Gastrocnemius medialis (tissue), 4 donors: ENCODE measurements at regions not wholly inside any gene's neighbourhood (a gene's known extent, or its start where the extent isn't known, plus 50 kb on each side); places are given as distances from the start of the nearest gene placed in this dataset.

Experiments used
- ATAC-seq, 2 donors: fragments of 150-250 bp; one replicate each; pipeline ENCODE4 v1.9.1; 2016
- DNase-seq, 2 donors: peaks; one replicate each; pipeline ENCODE4 v3.0.0-alpha.2; 2019
- H3K27ac ChIP-seq, 4 donors: fragments of 200-600 bp; sonication (generic); 1 replicate in 1 of 4; 2 replicates in 3 of 4; pipeline ENCODE4 v1.5.1; 2016 to 2018; ENCODE audit warnings: mild to moderate bottlenecking in 2 of 4, moderate library complexity in 1 of 4
- H3K27me3 ChIP-seq, 3 donors: fragments of 200-600 bp; sonication (generic) in 2 of 3; 1 replicate in 1 of 3; 2 replicates in 2 of 3; pipeline versions ENCODE4 v1.5.1 to v1.6.0; 2016 to 2019; ENCODE audit warnings: mild to moderate bottlenecking in 1 of 3, moderate library complexity in 1 of 3
- H3K36me3 ChIP-seq, 2 donors: fragments of 200-600 bp; sonication (generic) in 1 of 2; one replicate each; pipeline ENCODE4 v1.5.1; 2017 to 2018
- H3K4me1 ChIP-seq, 2 donors: fragments of 200-600 bp; sonication (generic) in 1 of 2; one replicate each; pipeline ENCODE4 v1.5.1; 2016 to 2017; ENCODE audit warnings: mild to moderate bottlenecking in 2 of 2
- H3K4me3 ChIP-seq, 4 donors: fragments of 200-600 bp; sonication (generic) in 3 of 4; 1 replicate in 1 of 4; 2 replicates in 3 of 4; pipeline ENCODE4 v1.5.1; 2016 to 2019; ENCODE audit warnings: mild to moderate bottlenecking in 2 of 4
- H3K9me3 ChIP-seq, 3 donors: fragments of 200-600 bp; sonication (generic) in 2 of 3; 1 replicate in 1 of 3; 2 replicates in 2 of 3; pipeline ENCODE4 v1.5.1; 2016 to 2019
- CTCF ChIP-seq, 5 experiments: fragments of 450-650 bp in 3 of 5; fragments of 200-600 bp in 2 of 5; sonication (generic) in 2 of 5; IDR thresholded peaks in 4 of 5; conservative IDR thresholded peaks in 1 of 5; 1 replicate in 4 of 5; 2 replicates in 1 of 5; pipeline ENCODE4 v1.5.1; 2016 to 2019; ENCODE audit warnings: antibody characterized with exemption in 5 of 5, mild to moderate bottlenecking in 3 of 5, moderate library complexity in 3 of 5
- POLR2A ChIP-seq, 2 donors: fragments of 450-650 bp; IDR thresholded peaks; one replicate each; pipeline ENCODE4 v1.6.1; 2017; ENCODE audit warnings: antibody characterized with exemption in 2 of 2, mild to moderate bottlenecking in 2 of 2, moderate library complexity in 2 of 2
- in situ Hi-C, 4 donors: fragments of 200-750 bp; cut with MboI; loops; one replicate each; pipeline versions ENCODE4 v1.15.0 to v1.8.0; 2017; ENCODE audit warnings: low sequenced_read_pairs in 4 of 4
- intact Hi-C: fragments of 100-400 bp; cut with DNase I; formaldehyde crosslinking; loops from one replicate; pipeline ENCODE4 v1.15.1; 2023; ENCODE audit warnings: low total_unique reads

GRCh38 chr4:122234686-122235085 is 82.6 kb downstream of the BLTP1 start:
- H3K36me3 ChIP-seq: peaks cover 0 to 25% of the 10 kb centered on the region in 2 donors
- TF ChIP-seq CTCF (IDR thresholded peaks at IDR 0.05 in 4 of 5, conservative IDR thresholded peaks at IDR 0.05 in 1 of 5) (no peak), POLR2A (IDR thresholded peaks at IDR 0.05) (no peak)

GRCh38 chr4:122243785-122244184 is 91.7 kb downstream of the BLTP1 start:
- ATAC-seq (no peak), DNase-seq (no peak)
- intact Hi-C loops: no loop called here
- Histone ChIP-seq H3K4me3 (no peak overlapping the region), H3K4me1 (no peaks in the 10 kb centered on the region), H3K27ac (no peak overlapping the region), H3K36me3 (peaks cover 0 to 43% of the 10 kb centered on the region in 2 donors), H3K9me3 (no peaks in the 10 kb centered on the region), H3K27me3 (no peaks in the 10 kb centered on the region)
- in situ Hi-C loops: no loop called here
- no peak for TF ChIP-seq POLR2A (IDR thresholded peaks at IDR 0.05)
- TF ChIP-seq CTCF (IDR thresholded peaks at IDR 0.05 in 4 of 5, conservative IDR thresholded peaks at IDR 0.05 in 1 of 5): no peak

More at GRCh38 chr4:122234686-122235085, 82.6 kb downstream of the BLTP1 start:
- no peaks in the 10 kb centered on the region for H3K27me3 ChIP-seq
- H3K27ac ChIP-seq: no peak overlapping the region
- in situ Hi-C loops (no loop called here), intact Hi-C loops (no loop called here)
- no peak overlapping the region for H3K4me3 ChIP-seq
- DNase-seq (no peak), ATAC-seq (no peak)
- no peaks in the 10 kb centered on the region for H3K4me1 ChIP-seq
- H3K9me3 ChIP-seq: no peaks in the 10 kb centered on the region

- DNase-seq (no peak), ATAC-seq (no peak)
- Histone ChIP-seq H3K27ac (no peak overlapping the region), H3K27me3 (no peaks in the 10 kb centered on the region), H3K4me3 (no peak overlapping the region), H3K9me3 (no peaks in the 10 kb centered on the region), H3K36me3 (peaks cover 0 to 44% of the 10 kb centered on the region in 2 donors), H3K4me1 (no peaks in the 10 kb centered on the region)
- no peak for TF ChIP-seq POLR2A (IDR thresholded peaks at IDR 0.05)
- TF ChIP-seq CTCF (IDR thresholded peaks at IDR 0.05 in 4 of 5, conservative IDR thresholded peaks at IDR 0.05 in 1 of 5): no peak
- intact Hi-C loops (no loop called here), in situ Hi-C loops (no loop called here)
These were observed 92.6 kb downstream of the BLTP1 start for GRCh38 chr4:122244764-122245163.

GRCh38 chr4:122246551-122246950 is 94.4 kb downstream of the BLTP1 start:
- ATAC-seq (no peak), DNase-seq (no peak)
- no peak overlapping the region for H3K4me3 ChIP-seq
- TF ChIP-seq CTCF (IDR thresholded peaks at IDR 0.05 in 4 of 5, conservative IDR thresholded peaks at IDR 0.05 in 1 of 5): no peak
- no peak for TF ChIP-seq POLR2A (IDR thresholded peaks at IDR 0.05)
- H3K27ac ChIP-seq: no peak overlapping the region
- intact Hi-C loops: no loop called here
- H3K9me3 ChIP-seq: no peaks in the 10 kb centered on the region
- in situ Hi-C loops: no loop called here
- no peaks in the 10 kb centered on the region for H3K27me3 ChIP-seq
- peaks cover 0 to 49% of the 10 kb centered on the region in 2 donors for H3K36me3 ChIP-seq
- no peaks in the 10 kb centered on the region for H3K4me1 ChIP-seq

- Histone ChIP-seq H3K36me3 (peaks cover 0 to 54% of the 10 kb centered on the region in 2 donors), H3K27me3 (no peaks in the 10 kb centered on the region), H3K4me3 (no peak overlapping the region), H3K4me1 (no peaks in the 10 kb centered on the region), H3K27ac (no peak overlapping the region), H3K9me3 (no peaks in the 10 kb centered on the region)
- DNase-seq (no peak), ATAC-seq (no peak)
- in situ Hi-C loops: no loop called here
- no peak for TF ChIP-seq POLR2A (IDR thresholded peaks at IDR 0.05)
- no peak for TF ChIP-seq CTCF (IDR thresholded peaks at IDR 0.05 in 4 of 5, conservative IDR thresholded peaks at IDR 0.05 in 1 of 5)
- intact Hi-C loops: no loop called here
These were observed 97.2 kb downstream of the BLTP1 start for GRCh38 chr4:122249357-122249756.
